ENCODE measurements at regions not wholly inside any gene's neighbourhood (a gene's known extent, or its start where the extent isn't known, plus 50 kb on each side); places are given as distances from the start of the nearest gene placed in this dataset.

GRCh38 chr4:154983714-154984113 lies 202.6 kb downstream of the RBM46 start:
- DNase-seq = no peak

DNA sequence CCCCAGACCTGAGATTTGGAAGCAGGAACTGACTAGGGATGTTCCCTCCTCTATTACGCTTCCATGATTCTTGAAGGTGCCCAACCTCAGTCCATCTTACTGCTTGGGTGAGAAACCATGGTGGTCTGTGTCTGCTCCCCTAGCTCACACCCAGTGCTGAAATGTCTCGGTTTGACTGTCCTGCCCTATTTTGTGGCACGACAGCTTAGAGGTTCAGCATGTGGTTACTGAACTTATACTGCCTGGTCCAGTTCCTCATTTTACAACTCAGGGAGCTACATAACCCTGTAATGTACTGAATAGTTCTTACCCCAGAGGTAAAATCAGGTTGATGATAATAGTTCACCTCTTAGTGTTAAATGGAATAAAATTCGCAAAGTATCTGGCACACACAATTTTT lies 203.1 kb downstream of the RBM46 start:
- no peak for DNase-seq

DNA sequence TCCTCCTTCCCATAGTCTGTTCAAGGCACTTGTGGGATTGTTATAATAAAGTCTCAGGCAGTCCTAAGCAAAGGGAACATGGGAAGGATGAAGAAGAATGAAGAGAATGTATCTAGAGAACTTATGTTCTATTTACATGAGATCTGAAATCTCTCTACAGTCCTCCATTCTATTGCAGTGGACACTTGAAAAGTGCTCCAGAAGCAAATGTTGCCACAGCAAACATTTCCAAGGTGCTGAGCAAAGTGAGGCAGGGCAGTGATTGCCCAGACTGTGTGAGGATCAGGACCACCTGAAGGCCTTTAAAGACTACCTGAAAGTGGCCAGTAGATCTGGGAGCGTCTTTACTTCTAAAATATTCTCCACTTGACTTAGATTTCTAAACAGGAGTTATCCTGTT lies 203.5 kb downstream of the RBM46 start:
- DNase-seq = no peak

DNA sequence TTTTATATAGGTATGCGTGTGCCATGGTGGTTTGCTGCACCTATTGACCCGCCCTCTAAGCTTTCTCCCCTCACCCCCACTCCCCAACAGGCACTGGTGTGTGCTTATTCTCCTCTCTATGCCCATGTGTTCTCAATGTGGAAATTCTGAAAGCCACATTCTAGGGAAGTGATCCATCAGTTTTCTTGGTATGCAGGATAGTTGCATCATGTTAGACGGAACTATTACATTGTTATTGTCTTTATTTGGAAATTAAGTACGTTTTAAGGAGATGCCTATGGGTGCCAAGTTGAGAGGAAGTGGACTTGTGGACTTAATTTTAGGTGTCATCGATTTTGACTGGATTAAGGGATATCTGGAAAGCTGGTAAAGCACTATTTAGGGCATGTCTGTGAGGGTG lies 204.6 kb downstream of the RBM46 start:
- DNase-seq = peak; percentile 49

GRCh38 chr4:154988511-154988910 lies 207.4 kb downstream of the RBM46 start:
- DNase-seq = no peak

DNA sequence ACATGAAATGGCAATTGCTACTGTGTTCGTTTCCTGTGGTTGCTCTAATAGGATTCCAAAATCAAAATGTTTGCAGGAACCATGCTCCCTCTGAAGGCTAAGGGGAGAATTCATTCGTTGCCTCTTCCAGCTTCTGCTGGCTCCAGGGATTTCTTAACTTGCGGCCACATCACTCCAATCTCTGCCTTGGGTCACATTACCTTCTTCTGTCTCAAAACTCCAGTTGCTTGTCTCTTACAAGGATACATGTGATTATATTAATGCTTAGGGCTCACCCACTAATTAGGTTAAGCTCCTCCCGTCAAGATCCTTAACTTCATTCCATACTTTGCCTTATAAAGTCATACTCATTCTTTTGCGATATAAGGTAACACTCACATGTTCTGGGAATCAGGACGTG lies 208.4 kb downstream of the RBM46 start:
- DNase-seq = no peak

DNA sequence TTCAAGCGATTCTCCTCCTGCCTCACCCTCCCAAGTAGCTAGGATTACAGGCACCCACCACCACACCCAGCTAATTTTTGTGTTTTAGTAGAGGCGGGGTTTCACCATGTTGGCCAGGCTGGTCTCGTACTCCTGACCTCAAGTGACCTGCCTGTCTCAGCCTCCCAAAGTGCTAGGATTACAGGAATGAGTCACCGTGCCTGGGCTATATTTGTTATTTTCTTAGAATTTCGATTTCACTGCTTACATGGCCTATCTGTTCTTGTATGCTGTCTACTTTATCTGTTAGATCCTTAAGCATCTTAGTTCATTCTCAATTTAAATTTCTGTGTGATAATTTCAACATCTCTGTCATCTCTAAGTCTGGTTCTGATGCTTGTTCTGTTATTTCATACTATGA lies 210.6 kb upstream of the NPY2R start:
- DNase-seq = peak; percentile 23

GRCh38 chr4:154998284-154998683 lies 210.2 kb upstream of the NPY2R start:
- peak; percentile 66 for DNase-seq

DNA sequence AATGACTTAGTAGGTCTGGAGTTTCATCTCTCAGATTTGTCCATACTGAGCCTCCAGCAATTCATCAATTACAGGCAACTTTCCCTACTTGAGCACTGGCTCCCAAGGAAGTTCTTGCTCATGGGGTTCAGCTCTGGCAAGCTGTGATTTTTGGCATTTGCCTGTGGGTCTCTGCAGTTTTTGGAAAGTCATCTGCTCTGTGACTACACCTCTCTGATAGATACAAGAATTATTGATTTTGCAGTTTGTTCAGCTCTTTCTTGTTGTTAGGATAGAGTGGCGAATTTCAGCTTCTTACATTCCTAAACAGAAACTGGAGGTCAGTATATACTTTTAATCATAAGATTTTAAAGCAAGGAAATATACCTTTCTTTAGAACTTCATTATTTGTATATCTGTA lies 209.7 kb upstream of the NPY2R start:
- DNase-seq = no peak

- no peak for DNase-seq
Measured at GRCh38 chr4:154999950-155000578, 208.4 kb upstream of the NPY2R start.

GRCh38 chr4:155001251-155001650 lies 207.2 kb upstream of the NPY2R start:
- DNase-seq = no peak

GRCh38 chr4:155005395-155006090 lies 202.9 kb upstream of the NPY2R start:
- peak; percentile 72 for DNase-seq

- peak; percentile 19 for DNase-seq
Measured at GRCh38 chr4:155007660-155008176, 200.7 kb upstream of the NPY2R start.

GRCh38 chr4:155008389-155008788 lies 200.0 kb upstream of the NPY2R start:
- DNase-seq = peak; percentile 1

GRCh38 chr4:155009288-155009687 lies 199.1 kb upstream of the NPY2R start:
- no peak for DNase-seq

DNA sequence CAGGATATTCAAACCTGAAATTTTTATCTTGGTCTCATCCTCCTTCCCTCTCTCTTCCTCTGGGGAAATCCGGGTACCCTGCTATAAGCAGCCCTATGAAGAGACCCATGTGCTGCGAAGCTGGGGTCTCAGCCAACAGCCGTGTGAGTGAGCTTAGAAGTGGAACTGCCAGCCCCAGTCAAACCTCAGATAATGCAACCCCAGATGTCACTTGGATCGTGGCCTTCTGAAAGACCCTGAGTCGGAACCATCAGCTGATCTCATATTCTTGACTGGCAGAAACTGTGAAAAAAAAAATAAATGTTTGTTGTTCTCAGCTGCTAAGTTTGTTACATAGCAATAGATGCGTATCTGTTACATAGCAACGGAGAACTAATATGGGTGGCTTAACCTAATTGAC lies 198.1 kb upstream of the NPY2R start:
- DNase-seq = no peak

GRCh38 chr4:155011163-155011780 lies 197.2 kb upstream of the NPY2R start:
- no peak for DNase-seq

DNA sequence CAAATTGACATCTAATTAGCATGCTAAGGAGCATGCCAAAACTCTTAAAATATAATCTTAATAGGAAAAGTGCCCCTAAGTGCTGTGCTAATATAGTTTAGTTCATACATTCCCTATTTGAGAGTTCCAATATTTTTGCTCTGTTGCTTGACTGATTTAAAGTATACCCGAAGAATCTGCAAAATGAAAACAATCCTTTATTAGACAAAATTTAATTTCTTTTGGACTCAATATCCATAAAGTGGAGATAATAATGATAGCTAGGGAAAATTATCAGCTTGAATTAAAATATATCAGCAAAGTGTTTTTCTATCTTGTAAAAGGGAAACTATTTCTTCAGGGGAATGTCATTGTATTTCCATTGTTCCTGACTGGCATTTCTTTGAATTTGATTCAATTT lies 196.0 kb upstream of the NPY2R start:
- no peak for DNase-seq

- peak; percentile 23 for DNase-seq
Measured at GRCh38 chr4:155017426-155017825, 191.0 kb upstream of the NPY2R start.

- peak; percentile 15 for DNase-seq
Measured at GRCh38 chr4:155025762-155026457, 182.5 kb upstream of the NPY2R start.

DNA sequence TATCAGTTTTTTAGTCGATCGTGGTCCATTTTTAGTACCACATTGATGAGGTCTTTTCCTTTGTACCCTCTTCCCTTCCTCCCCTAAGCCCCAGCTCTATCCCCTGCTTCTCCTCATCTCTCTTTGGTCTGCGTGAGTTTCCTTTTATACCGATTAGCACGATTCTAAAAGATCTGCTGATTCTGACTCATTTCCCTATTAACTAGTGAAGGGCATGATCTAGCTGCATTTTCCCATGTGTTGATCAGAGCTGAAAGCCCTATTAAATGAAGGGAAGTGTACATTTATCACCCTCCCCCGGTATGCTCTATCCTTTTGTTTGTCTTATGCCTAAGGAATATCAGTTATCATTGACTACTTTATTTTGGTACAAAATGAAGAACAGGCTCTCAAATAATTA lies 181.7 kb upstream of the NPY2R start:
- no peak for DNase-seq

DNA sequence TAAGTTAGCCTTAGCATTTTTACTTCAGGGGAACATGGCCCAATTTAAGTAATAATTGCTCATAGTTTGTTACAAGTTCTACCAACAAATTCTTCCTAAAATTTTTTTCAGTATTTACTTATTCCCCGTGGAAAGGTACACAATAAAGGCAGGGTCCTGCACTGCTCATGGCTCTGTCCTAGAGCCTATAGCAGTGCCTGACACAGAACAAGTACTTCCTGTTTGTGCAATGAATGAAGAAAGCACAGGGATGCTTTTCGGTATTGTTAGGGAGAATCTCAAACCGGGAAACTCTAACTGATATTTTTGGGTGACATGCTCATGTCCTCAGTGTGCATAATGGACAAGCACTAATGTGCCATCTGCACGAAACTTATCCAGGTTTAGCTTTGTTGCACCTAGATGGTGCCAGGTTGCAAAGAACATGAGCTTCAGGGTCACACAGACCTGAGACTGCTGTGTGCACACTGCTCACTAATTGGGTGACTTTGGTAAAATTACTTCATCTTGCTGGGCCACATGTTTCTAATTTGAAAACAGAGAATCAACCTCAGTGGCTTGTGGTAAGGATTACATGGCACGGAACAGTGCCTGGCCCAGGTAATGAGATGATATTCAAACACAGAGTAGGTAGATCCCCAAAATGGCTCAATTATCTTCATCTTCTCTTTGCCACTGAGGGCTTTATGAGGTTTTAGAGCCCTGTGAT lies 175.8 kb upstream of the NPY2R start:
- DNase-seq = no peak

DNA sequence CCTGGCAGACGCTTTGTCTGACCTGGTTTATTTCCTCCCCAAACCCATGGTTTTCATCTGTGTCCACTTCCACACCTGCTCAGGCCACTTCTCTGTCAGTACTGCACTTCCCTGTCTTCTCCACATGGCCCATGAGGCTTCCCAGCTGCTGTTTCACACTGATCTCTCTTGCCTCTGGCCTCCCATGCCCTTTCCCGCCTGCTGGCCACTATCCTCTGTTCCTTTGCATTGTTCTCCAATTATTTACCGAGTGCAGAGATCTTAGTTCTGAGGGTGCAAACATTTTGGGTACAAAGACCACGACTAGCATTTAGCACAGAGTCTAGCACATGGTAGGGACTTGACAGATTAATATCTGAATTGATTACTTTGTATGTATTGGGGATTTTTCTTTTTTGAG lies 174.8 kb upstream of the NPY2R start:
- DNase-seq = no peak
